Heart right ventricle (tissue), 16 donors: ENCODE measurements at regions not wholly inside any gene's neighbourhood (a gene's known extent, or its start where the extent isn't known, plus 50 kb on each side); places are given as distances from the start of the nearest gene placed in this dataset.

Experiments used
- ATAC-seq, 8 donors: fragments of 200-7000 bp; cut with Tn5 transposase; one replicate each; pipeline ENCODE4 v1.9.1; 2020; ENCODE audit warnings: mild to moderate bottlenecking in 8 of 8, moderate library complexity in 8 of 8, moderate number of reproducible peaks in 1 of 8
- DNase-seq, 2 donors: peaks; one replicate each; pipeline ENCODE4 v3.0.0-alpha.2; 2020
- H3K27ac ChIP-seq, 10 donors: fragments of 200-600 bp; sonication (generic) in 2 of 10; one replicate each; pipeline versions ENCODE4 v1.5.0 to v1.8.0; 2020 to 2022; ENCODE audit warnings: mild to moderate bottlenecking in 3 of 10
- H3K27me3 ChIP-seq, 7 donors: fragments of 200-600 bp; one replicate each; pipeline ENCODE4 v1.8.0; 2021 to 2022; ENCODE audit warnings: mild to moderate bottlenecking in 2 of 7
- H3K36me3 ChIP-seq, 9 donors: fragments of 200-600 bp; sonication (generic) in 1 of 9; one replicate each; pipeline versions ENCODE4 v1.5.0 to v1.8.0; 2020 to 2022; ENCODE audit warnings: mild to moderate bottlenecking in 2 of 9
- H3K4me1 ChIP-seq, 9 donors: fragments of 200-600 bp; sonication (generic) in 1 of 9; one replicate each; pipeline versions ENCODE4 v1.5.0 to v1.8.0; 2020 to 2022; ENCODE audit warnings: mild to moderate bottlenecking in 4 of 9
- H3K4me3 ChIP-seq, 10 donors: fragments of 200-600 bp; sonication (generic) in 2 of 10; one replicate each; pipeline versions ENCODE4 v1.5.0 to v1.8.0; 2020 to 2022; ENCODE audit warnings: mild to moderate bottlenecking in 7 of 10, moderate library complexity in 2 of 10
- H3K9me3 ChIP-seq, 11 donors: fragments of 200-600 bp in 10 of 11; sonication (generic) in 2 of 11; one replicate each; pipeline versions ENCODE4 v1.5.0 to v1.8.0; 2013 to 2022; ENCODE audit warnings: mild to moderate bottlenecking in 2 of 11, control low read depth in 1 of 11, moderate library complexity in 1 of 11
- WGBS, 2 donors: extraction: QIAGEN DNeasy Blood & Tissue Kit; methylation state at CpG; one replicate each; pipeline ENCODE4 v1.1.7; 2013; ENCODE audit warnings: inconsistent platforms in 1 of 2; 5-methylcytosine and 5-hydroxymethylcytosine counted together
- intact Hi-C, 10 donors: fragments of 100-400 bp; cut with DNase I; formaldehyde crosslinking; loops; one replicate each; pipeline versions ENCODE4 v1.11.1 to v1.14.2; 2022
- TF ChIP-seq, protein P1 (sequence below), 9 donors: fragments of 200-600 bp; sonication (generic) in 2 of 9; IDR thresholded peaks; one replicate each; pipeline versions ENCODE4 v1.5.0 to v1.8.0; 2021 to 2022; ENCODE audit warnings: antibody characterized with exemption in 9 of 9, mild to moderate bottlenecking in 5 of 9, moderate library complexity in 1 of 9
- donor health status: Arrhythmogenic right ventricular cardiomyopathy.
- donor health status: ischemic (EF 13 %, LVEDD 7.1; RV severe dilation, severe dysfunction).
- donor health status: healthy with polysubstance abuse.
- donor health status: DM: no; HTN: yes; CAD: no.
- donor health status: DM: no; HTN: no; CAD: no.
- donor health status: ischemic (EF 25% LVEDD 6.9; RV normal size, moderate dysfunction).
- donor health status: ischemic (EF 25% LVEDD 5.7; RV mildly dilated, moderate dysfunction).
- donor health status: healthy.
- donor health status: DM: yes; HTN: yes; CAD: no.
- donor health status: Ischemic cardiomyopathy.
- donor health status: ischemic (EF 35%, LVEDD 5.7; RV mildly dilated, moderate dysfunction).
- donor health status: nonischemic (EF 11% LVEDD 7.7; RV severe dilation, severe dysfunction).
- donor health status: DM: yes; HTN: yes; CAD: no.
- donor health status: PGD.
- donor health status: ischemic (EF 29% LVEDD 5.4; RV normal size, mild dysfunction).
- donor health status: nonischemic (EF 23%, LVEDD 6.1; RV moderate dilation, normal function).

DNA sequence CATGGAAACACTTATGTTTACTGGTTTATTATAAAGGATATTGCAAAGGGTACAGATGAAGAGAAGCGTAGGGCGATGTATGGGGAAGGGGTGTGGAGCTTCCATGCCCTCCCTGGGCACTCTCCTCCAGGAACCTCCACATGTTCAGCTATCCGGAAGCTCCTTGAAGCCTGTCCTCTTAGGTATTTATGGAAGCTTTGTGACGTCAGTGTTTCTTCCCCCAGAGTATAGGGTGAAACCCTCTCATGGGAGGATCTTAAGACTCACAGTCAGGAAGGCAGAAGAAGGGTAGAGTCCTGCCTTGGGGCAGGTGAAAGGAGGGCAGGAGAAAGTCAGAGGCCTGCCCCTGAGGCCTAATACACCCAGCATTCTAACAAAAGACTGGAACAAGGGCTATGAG, 61.3 kb upstream of the CREB1 start:
- intact Hi-C loops, result no loop called here
- ATAC-seq, result no peak
- TF ChIP-seq, protein P1, sequence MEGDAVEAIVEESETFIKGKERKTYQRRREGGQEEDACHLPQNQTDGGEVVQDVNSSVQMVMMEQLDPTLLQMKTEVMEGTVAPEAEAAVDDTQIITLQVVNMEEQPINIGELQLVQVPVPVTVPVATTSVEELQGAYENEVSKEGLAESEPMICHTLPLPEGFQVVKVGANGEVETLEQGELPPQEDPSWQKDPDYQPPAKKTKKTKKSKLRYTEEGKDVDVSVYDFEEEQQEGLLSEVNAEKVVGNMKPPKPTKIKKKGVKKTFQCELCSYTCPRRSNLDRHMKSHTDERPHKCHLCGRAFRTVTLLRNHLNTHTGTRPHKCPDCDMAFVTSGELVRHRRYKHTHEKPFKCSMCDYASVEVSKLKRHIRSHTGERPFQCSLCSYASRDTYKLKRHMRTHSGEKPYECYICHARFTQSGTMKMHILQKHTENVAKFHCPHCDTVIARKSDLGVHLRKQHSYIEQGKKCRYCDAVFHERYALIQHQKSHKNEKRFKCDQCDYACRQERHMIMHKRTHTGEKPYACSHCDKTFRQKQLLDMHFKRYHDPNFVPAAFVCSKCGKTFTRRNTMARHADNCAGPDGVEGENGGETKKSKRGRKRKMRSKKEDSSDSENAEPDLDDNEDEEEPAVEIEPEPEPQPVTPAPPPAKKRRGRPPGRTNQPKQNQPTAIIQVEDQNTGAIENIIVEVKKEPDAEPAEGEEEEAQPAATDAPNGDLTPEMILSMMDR (IDR thresholded peaks at IDR 0.05), result no peak
- no peak for DNase-seq
- Histone ChIP-seq H3K4me3 (no peak overlapping the region), H3K4me1 (peaks cover 0 to 13% (median 11%) of the 10 kb centered on the region in 9 donors), H3K36me3 (no peaks in the 10 kb centered on the region), H3K9me3 (no peaks in the 10 kb centered on the region), H3K27me3 (no peaks in the 10 kb centered on the region), H3K27ac (no peak overlapping the region)
- 88 to 89% methylated on average over 4 of the region's 4 CpGs for WGBS, 2 donors

DNA sequence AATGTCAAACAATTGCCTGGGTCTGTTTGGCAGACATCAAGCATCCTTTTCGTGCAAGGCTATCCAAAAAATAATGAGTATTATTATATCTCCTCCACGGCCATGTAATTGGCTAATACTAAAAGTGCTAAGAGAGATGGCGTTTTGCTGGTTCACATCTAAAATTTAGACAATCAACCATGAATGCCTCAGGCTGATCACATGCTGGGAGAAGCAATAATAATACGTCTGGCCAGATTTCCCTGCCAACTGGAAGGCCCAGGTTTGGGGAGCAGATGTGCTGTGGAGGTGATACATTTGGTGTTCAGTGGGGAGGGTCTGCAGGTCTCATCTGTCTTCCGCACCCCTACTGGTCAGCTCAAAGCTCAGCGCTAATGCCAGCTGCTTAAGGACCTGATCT, 60.3 kb upstream of the CREB1 start:
- DNase-seq (no peak), ATAC-seq (no peak)
- Histone ChIP-seq H3K27me3 (no peaks in the 10 kb centered on the region), H3K4me3 (no peak overlapping the region), H3K27ac (no peak overlapping the region), H3K36me3 (no peaks in the 10 kb centered on the region), H3K4me1 (peaks cover 0 to 23% (median 16%) of the 10 kb centered on the region in 9 donors), H3K9me3 (no peaks in the 10 kb centered on the region)
- TF ChIP-seq, protein P1 (IDR thresholded peaks at IDR 0.05), result no peak
- intact Hi-C loops, result no loop called here
- WGBS, 2 donors, result 92 to 96% methylated on average over 6 of the region's 6 CpGs

DNA sequence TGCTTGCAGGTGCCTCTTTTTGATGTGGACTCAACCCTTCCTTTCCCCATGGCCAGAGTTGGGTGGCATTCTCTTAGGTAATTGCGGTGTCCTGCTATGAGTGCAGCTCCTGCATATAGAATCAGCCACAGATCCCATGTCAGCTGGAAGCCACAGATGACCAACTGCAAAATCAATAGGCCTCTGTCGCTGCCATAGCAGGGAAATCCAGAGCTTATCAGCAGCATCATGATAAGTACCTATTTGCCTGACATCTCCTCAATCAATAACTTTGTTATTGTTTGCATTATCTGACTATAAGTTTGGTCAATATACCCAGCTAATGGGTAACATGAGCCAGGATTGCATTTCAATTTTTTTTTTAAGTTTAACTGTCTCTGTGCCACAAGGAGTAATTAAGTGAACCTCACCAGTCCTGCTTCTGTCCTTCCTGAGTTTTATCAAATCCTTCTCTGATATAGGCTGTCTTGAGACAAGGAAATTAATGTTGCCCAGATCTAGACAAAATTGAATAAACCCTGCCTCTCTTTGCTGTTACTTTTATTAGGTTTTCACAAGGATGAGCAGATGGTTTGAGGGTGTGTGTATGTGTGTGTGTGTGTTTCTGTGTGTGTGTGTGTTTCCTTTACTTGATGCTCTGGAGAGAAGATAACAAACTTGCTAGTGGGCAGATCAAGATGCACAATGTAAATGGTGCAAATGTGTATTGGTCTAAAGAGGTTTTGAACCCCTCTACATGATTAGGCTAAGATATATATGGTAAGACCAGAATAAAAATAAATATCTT, 59.6 kb upstream of the CREB1 start:
- ATAC-seq, result no peak
- DNase-seq, result no peak
- intact Hi-C loops, result loop anchor here (5.0 to 10.0 kb wide), 14 partner anchors 133 to 778 kb away; partner anchors contain the start of gene KLF7 (in 6 of the 10)

DNA sequence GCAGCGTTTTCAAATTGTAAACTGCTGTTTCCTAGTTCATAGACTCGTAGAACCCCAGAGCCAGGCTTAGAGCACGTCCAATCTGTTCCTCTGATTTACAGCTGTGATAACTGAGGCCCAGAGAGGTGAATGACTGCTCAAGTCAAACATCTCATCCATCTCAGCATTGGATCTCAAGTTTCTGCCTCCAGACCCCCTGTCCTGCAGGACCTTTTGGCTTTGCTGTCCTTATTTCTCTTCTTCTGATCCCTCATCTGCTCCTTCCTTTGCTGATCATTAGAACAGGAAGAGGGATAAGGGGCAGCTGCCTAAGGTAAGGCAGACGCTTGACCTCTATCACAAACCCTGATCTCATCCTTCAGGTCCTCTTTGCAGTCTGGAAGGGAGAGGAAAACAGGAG, 58.5 kb upstream of the CREB1 start:
- Histone ChIP-seq H3K4me3 (no peak overlapping the region), H3K27me3 (no peaks in the 10 kb centered on the region), H3K4me1 (peaks cover 0 to 30% (median 23%) of the 10 kb centered on the region in 9 donors), H3K27ac (no peak overlapping the region), H3K9me3 (no peaks in the 10 kb centered on the region), H3K36me3 (no peaks in the 10 kb centered on the region)
- DNase-seq (no peak), ATAC-seq (no peak)
- intact Hi-C loops, result loop anchor here (5.0 to 10.0 kb wide), 14 partner anchors 134 to 779 kb away; partner anchors contain the start of gene KLF7 (in 6 of the 10)
- TF ChIP-seq, protein P1 (IDR thresholded peaks at IDR 0.05), result no peak
- WGBS, 2 donors, result 92 to 95% methylated on average over 4 of the region's 4 CpGs

More for the DNA sequence above, 59.6 kb upstream of the CREB1 start:
- Histone ChIP-seq H3K4me1 (peaks cover 0 to 26% (median 18%) of the 10 kb centered on the region in 9 donors), H3K9me3 (no peaks in the 10 kb centered on the region), H3K27ac (no peak overlapping the region), H3K4me3 (no peak overlapping the region), H3K36me3 (no peaks in the 10 kb centered on the region), H3K27me3 (no peaks in the 10 kb centered on the region)
- WGBS, 2 donors, result 93 to 100% methylated on average over 2 of the region's 2 CpGs
- TF ChIP-seq, protein P1 (IDR thresholded peaks at IDR 0.05), result no peak
